Hepatic stellate cell (primary cell): ENCODE measurements at regions not wholly inside any gene's neighbourhood (a gene's known extent, or its start where the extent isn't known, plus 50 kb on each side); places are given as distances from the start of the nearest gene placed in this dataset.

Experiments used
- DNase-seq: peaks from one replicate; pipeline ENCODE4 v3.0.0; 2011; ENCODE audit warnings: low spot score

DNA sequence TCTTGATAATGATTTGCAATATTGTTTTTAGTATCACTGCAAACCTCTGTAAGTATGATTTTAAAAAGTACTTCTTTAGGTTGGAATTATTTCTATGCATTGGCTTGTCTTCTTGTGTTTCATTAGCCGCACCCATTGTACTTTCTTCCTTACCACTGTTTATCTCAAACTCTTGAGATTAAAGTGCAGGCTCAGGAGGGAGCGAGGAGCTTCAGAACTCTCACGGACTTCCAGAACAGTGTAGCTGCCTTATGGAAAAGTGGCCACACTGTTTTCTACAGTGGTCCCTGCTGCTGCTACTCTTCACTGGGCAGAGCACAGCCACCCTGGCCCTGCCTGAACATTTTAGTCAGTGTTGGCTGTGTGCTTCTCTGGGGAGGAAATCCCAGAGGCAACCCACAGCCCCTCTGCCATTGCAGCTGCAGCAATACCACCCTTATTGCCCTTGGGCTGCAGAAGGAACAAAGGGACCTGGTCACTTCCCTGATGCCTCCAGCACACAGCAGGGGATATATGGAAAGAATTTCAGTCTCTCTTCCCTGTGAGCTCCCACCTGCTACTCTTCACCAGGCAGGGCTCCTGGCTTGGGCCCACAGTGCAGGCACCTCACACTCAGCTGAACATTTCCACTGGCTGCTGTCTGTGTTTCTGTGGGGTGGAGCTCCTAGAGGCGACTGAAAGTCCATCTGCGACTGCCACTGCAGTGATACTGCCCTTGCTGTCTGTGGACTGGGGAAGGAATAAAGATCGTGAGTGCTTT, 91.7 kb upstream of the MAP3K4 start:
- DNase-seq = no peak

DNA sequence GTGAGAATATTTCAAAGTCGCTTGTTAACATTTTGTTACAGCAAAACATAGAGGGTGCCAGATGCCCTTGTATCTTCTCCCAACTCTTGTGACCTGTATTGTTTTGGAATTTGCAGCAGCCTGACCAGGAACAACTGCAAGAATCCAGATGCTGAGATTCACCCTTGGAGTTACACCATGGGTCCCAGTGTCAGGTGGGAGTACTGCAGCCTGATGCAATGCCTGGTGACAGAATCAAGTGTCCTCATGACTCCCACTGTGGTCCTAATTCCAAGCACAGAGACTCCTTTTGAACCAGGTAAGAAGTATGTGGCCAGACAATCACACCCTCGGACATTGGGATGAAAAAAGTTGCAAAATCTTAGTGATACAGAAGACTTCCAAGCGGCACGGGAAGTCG, 79.6 kb upstream of the MAP3K4 start:
- DNase-seq = no peak

DNA sequence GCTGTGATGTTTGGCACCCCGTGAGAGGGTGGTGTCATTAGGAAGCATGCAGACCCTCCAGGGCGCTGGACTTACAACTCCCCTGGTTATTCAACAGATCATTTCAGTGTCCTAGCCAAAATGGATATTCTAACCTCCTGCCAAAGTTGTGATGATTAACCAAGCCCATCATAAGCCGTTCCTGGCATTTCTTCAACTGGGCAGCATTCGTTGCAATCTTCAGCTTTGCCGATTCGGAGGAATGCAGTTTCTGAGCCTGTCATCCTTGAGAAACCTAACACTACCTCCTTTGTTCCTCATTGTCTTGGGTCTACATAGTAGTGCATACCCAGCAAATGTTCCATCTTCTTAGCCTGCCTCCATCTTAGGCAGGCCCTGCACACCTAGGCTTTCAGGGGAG, 79.2 kb upstream of the MAP3K4 start:
- DNase-seq = no peak

DNA sequence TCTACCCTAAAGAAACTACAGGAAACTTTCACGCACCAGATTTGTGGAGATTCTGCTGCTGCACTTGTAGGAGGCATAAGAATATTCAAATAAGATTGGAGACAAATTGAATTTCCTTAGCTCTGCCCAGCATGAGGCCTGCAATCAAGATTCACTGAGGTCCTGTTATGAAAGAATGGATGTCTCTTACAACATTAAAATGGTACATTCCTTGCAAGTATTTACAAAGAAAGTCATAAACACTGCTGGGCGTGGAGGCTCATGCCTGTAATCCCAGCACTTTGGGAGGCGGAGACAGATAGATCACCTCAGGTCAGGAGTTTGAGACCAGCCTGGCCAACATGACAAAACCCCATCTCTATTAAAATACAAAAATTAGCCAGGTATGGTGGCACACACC, 74.0 kb upstream of the MAP3K4 start:
- no peak for DNase-seq

DNA sequence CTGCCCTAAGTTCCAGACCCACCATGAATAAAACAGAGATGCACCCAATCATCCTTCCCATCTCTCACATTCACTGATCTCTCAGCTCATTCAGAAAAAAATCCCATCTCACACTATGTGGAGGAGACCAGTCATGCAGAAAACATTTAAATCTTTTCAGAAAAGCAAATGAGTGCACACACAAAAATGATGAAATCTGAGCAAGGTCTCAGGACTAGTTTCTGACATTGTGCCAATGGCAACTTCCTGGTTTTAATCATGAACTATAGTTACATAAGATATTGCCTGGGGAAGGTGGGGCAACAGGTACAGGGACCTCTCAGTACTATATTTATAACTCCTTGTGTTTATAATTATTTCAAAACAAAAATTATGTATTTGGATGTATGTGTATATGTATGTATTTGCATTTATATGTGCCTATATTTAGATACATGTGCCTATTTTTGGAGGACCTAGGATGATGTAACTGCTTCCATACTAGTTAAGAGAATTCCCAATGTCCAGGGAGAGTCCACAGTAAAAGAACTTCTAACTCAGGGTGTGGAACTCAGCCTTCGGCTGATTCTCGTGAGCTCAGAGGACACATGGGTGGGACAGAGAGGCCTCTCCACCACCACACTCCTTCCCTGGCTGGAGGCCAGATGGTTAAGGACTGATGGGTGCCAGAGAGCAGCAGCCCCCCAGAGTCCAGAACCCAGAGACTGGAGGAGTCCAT, 71.7 kb upstream of the MAP3K4 start:
- DNase-seq = peak; percentile 56

DNA sequence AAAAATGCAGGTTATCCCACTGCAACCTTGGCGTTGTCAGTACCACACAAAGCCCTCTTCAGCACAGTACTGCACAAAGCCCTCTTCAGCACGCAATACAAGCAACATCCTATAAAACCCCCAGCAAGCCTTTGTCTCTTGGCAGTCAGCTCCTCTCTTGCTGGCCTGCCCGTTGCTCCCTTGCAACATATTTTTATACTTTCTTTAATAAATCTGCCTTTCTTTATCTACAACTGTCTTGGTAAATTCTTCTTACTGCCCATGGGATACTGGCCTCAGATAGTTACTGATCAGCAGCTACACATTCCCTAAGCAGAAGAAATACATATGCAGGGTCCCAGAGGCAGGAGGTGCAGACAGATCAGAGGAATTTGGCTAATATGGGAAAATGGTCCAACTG, 70.5 kb upstream of the MAP3K4 start:
- DNase-seq = no peak

DNA sequence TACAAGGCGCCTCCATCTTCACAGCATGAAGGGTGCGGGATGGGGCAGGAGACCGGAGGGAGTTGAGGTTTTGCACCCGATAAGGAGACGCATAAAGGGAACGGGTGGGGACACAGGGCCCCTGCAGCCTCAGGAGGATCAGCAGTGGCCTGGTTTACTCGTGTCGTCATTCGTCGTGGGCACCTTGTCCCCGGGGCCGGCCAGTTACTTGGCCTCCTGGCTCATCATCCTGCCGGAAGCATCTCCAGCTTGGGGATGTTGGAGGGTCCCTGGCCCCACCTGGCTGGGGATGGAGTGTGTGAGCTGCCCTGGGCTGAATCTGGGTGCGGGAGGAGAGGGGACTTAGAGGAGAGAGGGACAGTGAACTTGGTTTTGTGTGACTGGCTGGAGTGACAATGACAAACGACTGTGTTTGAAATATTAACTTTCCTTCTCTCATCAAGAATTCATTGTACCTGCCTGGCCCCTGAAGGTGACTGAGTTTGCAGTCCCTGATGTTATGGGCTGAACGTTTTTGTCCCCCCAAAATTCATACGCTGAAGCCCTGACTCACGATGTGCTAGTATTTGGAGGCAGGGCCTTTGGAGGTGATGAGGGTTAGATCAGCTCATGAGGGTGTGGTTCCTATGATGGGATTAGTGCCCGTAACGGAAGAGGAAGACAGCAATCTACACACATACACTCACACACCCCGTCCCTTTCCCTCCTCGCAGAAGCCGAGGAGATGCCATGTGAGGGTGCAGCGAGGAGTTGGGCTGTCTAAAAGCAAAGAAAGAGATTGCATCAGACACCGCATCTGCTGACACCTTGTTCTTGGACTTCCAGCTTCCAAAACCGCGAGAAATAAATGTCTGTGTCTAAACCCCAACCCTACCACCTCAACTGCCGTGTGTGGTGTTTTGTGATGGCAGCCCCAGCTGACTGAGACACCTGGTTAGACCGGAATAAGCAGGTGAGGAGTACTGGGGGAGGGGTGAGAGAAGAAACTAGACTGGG, 65.0 kb upstream of the MAP3K4 start:
- DNase-seq = no peak

DNA sequence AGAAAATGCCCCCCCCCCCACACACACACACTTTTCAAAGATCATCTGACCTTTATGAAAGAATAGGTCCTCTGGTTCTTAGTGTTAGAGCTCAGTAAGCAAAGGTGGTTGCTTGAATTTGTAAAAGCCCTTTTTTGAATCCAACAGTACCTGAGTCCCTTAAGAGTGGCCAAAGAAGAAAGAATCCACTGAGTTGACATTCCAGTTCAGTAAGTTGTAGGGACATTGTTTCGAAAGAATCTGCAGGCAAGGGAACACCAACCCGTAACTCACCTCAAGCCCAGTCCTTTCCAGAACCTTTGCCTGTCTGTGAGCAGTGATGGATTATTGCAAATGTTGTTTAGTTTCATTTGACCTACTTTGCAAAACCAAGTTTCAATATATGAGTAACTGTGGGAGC, 64.2 kb upstream of the MAP3K4 start:
- no peak for DNase-seq

DNA sequence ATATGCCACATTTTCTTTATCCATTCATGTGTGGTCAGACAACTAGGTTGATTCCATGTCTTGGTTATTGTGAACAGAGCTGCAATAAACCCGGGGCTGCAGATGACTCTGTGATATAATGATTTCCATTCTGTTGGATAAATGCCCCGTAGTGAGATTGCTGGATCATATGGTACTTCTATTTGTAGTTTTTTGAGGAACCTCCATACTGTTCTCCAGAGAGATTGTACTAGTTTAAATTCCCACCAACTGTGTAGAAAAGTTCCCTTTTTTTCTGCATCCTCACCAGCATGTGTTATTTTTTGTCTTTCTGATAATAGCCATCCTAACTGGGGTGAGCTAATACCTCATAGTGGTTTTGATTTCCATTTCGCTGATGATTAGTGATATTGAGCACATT, 62.2 kb upstream of the MAP3K4 start:
- DNase-seq = no peak

DNA sequence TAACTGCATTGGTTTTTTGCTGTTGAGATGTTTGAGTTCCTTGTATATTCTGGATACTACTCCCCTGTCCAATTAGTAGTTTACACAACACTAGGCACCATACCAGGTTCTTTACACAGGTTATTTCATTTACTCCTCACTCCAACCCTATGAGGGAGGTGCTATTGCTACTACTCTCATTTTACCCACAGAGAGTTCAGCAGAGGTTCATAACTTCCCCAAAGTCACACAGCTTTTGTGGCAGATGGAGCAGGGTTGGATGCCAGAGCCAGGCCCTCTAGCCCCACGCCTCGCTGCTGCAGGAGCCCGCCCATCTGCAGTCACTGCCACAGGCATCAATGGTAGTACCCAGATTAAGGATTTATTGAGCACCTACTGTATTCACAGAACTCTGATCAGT, 61.7 kb upstream of the MAP3K4 start:
- no peak for DNase-seq

DNA sequence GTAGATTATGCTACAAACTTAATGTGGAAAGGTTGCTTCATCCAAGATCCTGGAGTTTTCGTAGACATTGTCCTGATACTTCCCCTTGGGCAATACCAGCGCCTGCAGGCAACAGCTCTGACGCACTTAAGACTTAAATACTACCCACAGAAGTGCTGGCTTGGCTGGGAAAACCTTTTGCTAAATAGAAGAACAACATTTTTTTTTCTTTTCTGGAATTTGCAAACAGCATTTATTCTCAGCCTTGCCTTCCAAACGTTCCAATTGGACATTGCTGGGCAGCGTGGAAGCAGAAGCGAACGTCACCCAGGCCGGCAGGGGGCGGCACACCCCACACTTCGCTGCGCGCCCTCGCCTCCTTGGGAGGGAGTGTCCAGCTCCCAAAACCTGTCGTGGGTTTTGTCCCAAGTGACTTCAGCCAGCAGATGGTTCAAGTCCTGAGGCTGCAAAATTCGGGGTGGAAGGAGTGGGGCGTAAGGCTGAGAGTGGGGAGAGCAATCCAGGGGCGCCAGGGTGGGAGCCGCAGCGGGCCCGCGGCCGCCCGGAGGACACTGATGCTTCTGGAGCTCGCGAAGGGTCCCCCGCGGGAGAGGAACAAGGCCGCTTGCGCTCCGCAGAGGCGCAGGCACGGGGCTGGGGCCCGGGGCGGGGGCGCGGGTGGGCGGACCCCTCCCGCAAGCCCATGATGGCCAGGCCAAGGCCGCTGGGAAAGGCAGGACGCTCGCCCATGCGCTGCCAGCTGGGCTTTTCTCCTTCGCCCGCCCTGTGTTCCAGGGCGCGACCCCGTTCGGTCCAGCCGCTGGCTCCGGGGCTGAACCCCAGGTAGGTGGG, 60.8 kb upstream of the MAP3K4 start:
- peak; percentile 82 for DNase-seq

DNA sequence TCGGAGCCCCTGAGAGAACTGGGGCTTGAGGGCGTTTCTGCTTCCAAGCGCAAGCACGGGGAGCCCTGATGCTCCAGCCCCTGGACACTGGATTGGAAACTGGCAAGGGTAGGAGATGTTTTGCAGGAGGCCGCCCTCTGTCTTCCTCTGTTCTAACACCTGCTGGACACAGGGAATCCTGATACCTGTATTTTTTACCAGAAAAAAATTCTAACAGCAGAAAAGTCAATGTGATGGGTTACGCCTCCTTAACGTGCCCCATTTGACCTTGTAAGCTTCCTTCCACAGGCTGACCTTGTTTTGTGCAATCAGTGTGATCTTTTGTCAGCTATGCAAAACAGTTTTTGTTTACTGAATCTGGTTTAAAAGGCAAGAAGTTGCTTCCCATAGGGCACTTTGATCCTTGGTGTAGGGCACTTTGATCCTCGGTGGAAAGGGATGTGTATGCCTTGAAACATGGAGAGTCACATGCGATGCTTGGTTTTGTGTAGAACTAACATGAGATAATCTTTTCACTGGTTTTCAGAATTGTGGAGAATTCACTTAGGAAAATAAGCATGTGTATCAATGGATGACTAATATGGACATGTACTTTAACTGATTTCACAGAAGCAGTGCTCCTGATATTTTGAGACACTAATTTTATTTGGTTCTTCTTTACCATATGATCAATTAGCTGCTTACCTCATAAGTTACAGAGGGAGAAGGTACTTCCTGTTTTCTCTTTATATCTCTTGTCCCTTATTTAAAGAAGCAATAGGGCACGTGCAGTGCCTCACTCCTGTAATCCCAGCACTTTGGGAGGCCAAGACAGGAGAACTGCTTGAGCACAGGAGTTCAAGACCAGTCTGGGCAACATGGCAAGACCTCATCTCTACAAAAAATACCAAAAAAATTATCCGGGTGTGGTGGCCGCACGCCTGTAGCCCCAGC, 59.9 kb upstream of the MAP3K4 start:
- DNase-seq = no peak

DNA sequence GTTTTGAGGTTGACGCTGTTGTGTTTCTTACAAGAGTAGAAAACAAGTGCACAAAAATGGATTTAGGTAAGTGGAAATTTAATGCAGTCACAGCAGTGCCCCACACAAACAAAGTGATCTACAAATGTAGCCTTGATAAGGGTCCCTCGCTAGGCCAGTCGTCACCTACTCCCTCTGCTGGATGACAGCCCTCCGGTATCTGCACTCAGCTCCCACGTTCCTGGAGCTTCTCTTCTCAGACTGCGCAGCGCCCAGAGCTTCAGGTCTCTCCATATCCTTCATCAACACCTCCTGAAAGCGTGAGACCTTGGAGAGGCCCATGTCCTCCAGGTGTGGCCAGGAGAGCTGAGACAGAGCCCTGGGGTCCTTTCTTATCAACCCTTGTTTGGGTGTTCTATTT, 58.3 kb upstream of the MAP3K4 start:
- no peak for DNase-seq

DNA sequence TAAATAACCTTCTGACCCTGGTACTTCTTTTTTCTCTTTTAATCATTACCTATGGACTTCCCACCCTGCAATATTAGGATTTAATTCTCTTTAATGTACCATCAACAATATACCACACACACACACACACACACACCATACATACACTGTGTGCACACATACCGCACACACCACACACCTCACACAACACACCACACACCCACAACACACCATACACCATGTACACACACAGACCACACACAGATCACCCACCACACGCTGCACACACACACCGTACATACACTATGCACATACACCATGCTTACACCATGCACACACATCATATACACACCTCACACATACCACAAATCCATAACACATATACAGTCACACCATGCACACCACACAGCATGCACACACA, 57.4 kb upstream of the MAP3K4 start:
- no peak for DNase-seq

DNA sequence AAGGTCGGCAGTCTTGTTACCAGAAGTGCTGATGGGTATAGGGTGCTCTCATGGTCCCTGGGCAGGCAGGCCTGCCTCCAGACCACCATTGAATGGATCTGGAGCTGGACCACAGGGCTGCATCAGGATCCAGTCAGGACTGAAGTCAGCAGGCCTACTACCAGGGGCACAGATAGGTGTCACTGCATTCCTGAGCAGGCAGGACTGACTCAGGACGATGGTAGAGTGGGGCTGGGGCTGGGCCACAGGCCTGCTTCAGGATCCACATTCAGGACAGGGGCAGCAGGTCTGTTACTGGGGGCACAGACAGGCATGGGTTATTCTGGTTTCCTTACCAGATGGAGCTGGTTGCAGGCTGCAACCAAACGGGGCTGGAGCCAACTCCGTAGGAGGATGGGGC, 51.4 kb upstream of the MAP3K4 start:
- no peak for DNase-seq
